Natural killer cell (primary cell): ENCODE measurements at regions not wholly inside any gene's neighbourhood (a gene's known extent, or its start where the extent isn't known, plus 50 kb on each side); places are given as distances from the start of the nearest gene placed in this dataset.
"Not testable (repeated sequence)": the region's sequence is repeated elsewhere in the genome, so short reads cannot be mapped to it uniquely, and the experiment has no call there.

Experiments
- ATAC-seq, 3 donors: fragments of 150-1000 bp in 2 of 3; fragments of 200-7000 bp in 1 of 3; cut with Tn5 transposase; 1 replicate in 1 of 3; 2 replicates in 2 of 3; pipeline ENCODE4 v1.10.0; 2021; ENCODE audit warnings: mild to moderate bottlenecking in 2 of 3, moderate library complexity in 2 of 3
- DNase-seq, 2 donors: peaks; one replicate each; pipeline versions ENCODE4 v3.0.0 to v3.0.0-alpha.2; 2013 to 2021; ENCODE audit warnings: mixed read lengths in 1 of 2
- H3K27ac ChIP-seq: one replicate; pipeline ENCODE4 v1.5.1; 2013; ENCODE audit warnings: mild to moderate bottlenecking, low read length
- H3K27me3 ChIP-seq: one replicate; pipeline ENCODE4 v1.6.1; 2013; ENCODE audit warnings: low read length; ENCODE audit not compliant: control insufficient read depth, insufficient read depth
- H3K36me3 ChIP-seq: one replicate; pipeline ENCODE4 v1.6.1; 2013; ENCODE audit warnings: low read length; ENCODE audit not compliant: control insufficient read depth, insufficient read depth
- H3K4me1 ChIP-seq: one replicate; pipeline ENCODE4 v1.6.1; 2013; ENCODE audit warnings: low read length; ENCODE audit not compliant: control insufficient read depth, insufficient read depth
- H3K4me3 ChIP-seq: one replicate; pipeline ENCODE4 v1.5.1; 2013; ENCODE audit warnings: low read length
- H3K9me3 ChIP-seq: one replicate; pipeline ENCODE4 v1.6.1; 2013; ENCODE audit warnings: low read length; ENCODE audit not compliant: control insufficient read depth, insufficient read depth
- H3K27ac Mint-ChIP-seq, 2 donors: one replicate each; pipeline ENCODE4 v1.8.0; 2022; ENCODE audit warnings: mild to moderate bottlenecking in 2 of 2, mixed read lengths in 2 of 2, moderate library complexity in 1 of 2
- H3K27me3 Mint-ChIP-seq, 2 donors: one replicate each; pipeline ENCODE4 v1.8.0; 2022; ENCODE audit warnings: low read depth in 2 of 2, mixed read lengths in 2 of 2
- H3K36me3 Mint-ChIP-seq: one replicate; pipeline ENCODE4 v1.8.0; 2022; ENCODE audit warnings: mixed read lengths
- H3K4me1 Mint-ChIP-seq, 2 donors: one replicate each; pipeline ENCODE4 v1.8.0; 2022; ENCODE audit warnings: mixed read lengths in 2 of 2
- H3K4me3 Mint-ChIP-seq: one replicate; pipeline ENCODE4 v1.8.0; 2022; ENCODE audit warnings: mild to moderate bottlenecking, moderate library complexity, mixed read lengths
- H3K9me3 Mint-ChIP-seq, 2 donors: one replicate each; pipeline ENCODE4 v1.8.0; 2022; ENCODE audit warnings: mixed read lengths in 2 of 2
- WGBS: methylation state at CpG from one replicate; pipeline ENCODE4 v1.1.7; 2013; ENCODE audit warnings: missing lambda C conversion rate; ENCODE audit not compliant: insufficient coverage; 5-methylcytosine and 5-hydroxymethylcytosine counted together
- intact Hi-C: fragments of 100-400 bp; cut with micrococcal nuclease; formaldehyde crosslinking; loops from one replicate; pipeline ENCODE4 v1.14.2; 2022

- H3K4me3 Mint-ChIP-seq, H3K4me1 Mint-ChIP-seq, H3K4me1 ChIP-seq, H3K27ac Mint-ChIP-seq, H3K27ac ChIP-seq, H3K27me3 Mint-ChIP-seq, H3K36me3 Mint-ChIP-seq, H3K9me3 ChIP-seq, H3K27me3 ChIP-seq, intact Hi-C loops, ATAC-seq, DNase-seq, H3K4me3 ChIP-seq, H3K36me3 ChIP-seq: not testable (repeated sequence)
- WGBS = 100% methylated on average over 1 of the region's 2 CpGs
- peaks cover 6 to 11% of the 10 kb centered on the region in 2 donors for H3K9me3 Mint-ChIP-seq
Observed at GRCh38 chr20:30524761-30525160, 732.7 kb upstream of the DEFB115 start.

DNA sequence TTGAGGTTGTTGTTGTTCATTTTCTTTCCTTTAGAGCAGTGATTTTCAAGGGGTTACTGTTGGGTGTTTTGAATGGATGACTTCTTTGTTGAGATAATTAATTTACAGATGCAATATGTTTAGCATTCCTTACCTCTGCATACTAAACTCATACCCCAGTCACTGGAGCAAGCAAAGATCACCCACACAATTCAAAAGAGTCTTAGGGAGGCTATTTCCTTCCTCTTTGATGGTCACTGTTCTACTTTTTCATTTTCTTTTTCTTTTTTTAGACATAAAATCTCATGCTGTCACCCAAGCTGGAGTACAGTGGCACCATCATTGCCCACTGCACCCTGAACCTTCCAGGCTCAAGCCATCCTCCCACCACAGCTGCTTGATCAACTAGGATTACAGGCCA, 723.8 kb upstream of the DEFB115 start:
- ATAC-seq, DNase-seq, H3K27me3 ChIP-seq, H3K4me1 Mint-ChIP-seq, H3K4me3 ChIP-seq, H3K9me3 Mint-ChIP-seq, H3K4me3 Mint-ChIP-seq, H3K27ac Mint-ChIP-seq, H3K36me3 Mint-ChIP-seq, H3K9me3 ChIP-seq, H3K36me3 ChIP-seq, intact Hi-C loops, H3K4me1 ChIP-seq, H3K27ac ChIP-seq, H3K27me3 Mint-ChIP-seq: not testable (repeated sequence)

- H3K9me3 ChIP-seq, H3K36me3 Mint-ChIP-seq, ATAC-seq, H3K9me3 Mint-ChIP-seq, H3K27me3 ChIP-seq, H3K27ac Mint-ChIP-seq, intact Hi-C loops, H3K4me3 ChIP-seq, H3K4me1 Mint-ChIP-seq, H3K27me3 Mint-ChIP-seq, H3K36me3 ChIP-seq, DNase-seq, H3K27ac ChIP-seq, H3K4me3 Mint-ChIP-seq, H3K4me1 ChIP-seq: not testable (repeated sequence)
- WGBS = 45% methylated on average over 20 of the region's 20 CpGs
Observed at GRCh38 chr20:30537459-30537858, 720.0 kb upstream of the DEFB115 start.

DNA sequence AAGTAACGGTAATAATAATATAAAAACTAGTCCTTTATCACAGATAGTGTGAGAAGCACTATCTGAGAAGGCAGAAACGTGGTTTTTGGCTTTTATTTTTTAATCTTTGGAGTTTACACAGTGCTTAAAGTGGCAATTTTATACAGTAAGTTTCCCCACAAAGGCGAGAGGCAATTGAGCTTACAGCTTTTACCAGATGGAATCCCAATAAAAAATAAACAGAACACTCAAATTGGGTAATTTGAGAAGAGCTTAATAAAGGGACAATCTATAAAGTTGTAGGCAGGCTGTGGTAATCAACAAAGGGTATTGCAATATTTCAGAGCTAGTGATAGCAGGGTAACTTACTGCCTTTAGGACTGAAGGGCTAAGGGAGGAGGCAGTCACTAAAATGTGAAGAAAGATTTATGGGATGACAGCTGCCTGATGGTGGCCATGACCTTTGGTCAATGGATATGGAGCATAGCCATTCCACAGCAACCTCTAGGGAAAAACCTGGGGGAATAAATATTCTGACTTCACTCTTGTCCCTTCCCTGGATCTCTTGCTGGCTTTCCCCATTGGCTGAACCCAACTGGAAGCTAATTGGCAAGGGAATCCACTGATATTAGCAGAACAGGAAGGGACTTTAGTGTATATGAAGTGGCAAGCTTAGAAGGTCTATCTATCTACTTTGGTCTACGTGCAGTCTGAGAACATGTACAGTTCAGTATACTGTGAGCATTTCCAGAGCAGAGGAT, 717.0 kb upstream of the DEFB115 start:
- H3K4me1 Mint-ChIP-seq, H3K36me3 ChIP-seq, DNase-seq, H3K4me3 Mint-ChIP-seq, H3K27me3 Mint-ChIP-seq, H3K4me1 ChIP-seq, intact Hi-C loops, H3K27ac ChIP-seq, H3K9me3 ChIP-seq, H3K27me3 ChIP-seq, ATAC-seq, H3K4me3 ChIP-seq, H3K36me3 Mint-ChIP-seq, H3K27ac Mint-ChIP-seq: not testable (repeated sequence)
- H3K9me3 Mint-ChIP-seq = peaks cover 9 to 10% of the 10 kb centered on the region in 2 donors
- no CpG with 5 or more reads among the region's 4 CpGs for WGBS

DNA sequence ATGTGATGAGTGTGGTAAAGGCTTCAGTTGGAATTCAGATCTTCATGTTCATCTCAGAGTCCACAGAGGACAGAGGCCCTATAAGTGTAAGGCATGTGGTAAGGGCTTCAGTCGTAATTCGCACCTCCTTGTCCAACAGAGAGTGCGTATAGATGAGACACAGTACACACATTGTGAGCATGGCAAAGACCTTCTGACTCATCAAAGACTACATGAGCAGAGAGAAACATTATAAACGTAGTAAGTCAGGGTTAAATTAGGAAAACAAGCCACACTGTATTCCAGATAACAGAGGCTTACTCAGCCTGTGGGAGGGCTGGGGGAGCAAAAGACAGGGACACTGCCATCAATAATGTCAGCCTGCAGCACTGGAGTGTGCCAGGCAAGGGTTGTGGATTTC, 706.2 kb upstream of the DEFB115 start:
- H3K36me3 Mint-ChIP-seq, H3K27me3 Mint-ChIP-seq, DNase-seq, H3K27me3 ChIP-seq, intact Hi-C loops, H3K4me3 ChIP-seq, H3K4me1 Mint-ChIP-seq, H3K9me3 ChIP-seq, H3K4me3 Mint-ChIP-seq, H3K27ac ChIP-seq, H3K36me3 ChIP-seq, H3K27ac Mint-ChIP-seq, ATAC-seq, H3K4me1 ChIP-seq, H3K9me3 Mint-ChIP-seq: not testable (repeated sequence)
- 61% methylated on average over 3 of the region's 4 CpGs for WGBS

DNA sequence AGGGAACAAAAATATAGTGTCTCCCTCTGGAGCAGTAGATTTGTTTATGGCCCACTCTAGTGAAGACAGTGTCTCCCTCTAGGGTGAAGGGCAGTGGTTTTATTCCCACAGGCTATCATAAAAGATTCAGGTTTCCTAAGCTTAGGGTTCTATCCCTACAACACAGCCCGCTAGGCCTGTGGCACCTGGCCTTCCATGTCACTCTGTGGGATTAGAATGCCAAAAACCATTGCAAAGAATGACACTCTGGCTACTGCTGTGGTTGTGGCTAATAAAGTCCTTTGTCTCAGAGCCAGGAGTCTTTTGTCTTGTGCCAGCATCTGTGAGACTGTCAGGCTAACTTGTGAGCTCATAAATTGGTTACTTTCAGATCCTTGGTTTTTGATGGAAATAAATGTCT, 700.7 kb upstream of the DEFB115 start:
- H3K9me3 Mint-ChIP-seq, intact Hi-C loops, H3K4me3 Mint-ChIP-seq, H3K36me3 ChIP-seq, H3K9me3 ChIP-seq, H3K27me3 ChIP-seq, H3K36me3 Mint-ChIP-seq, H3K27me3 Mint-ChIP-seq, H3K4me1 ChIP-seq, H3K27ac Mint-ChIP-seq, H3K27ac ChIP-seq, DNase-seq, H3K4me3 ChIP-seq, ATAC-seq, H3K4me1 Mint-ChIP-seq: not testable (repeated sequence)
- no CpG with 5 or more reads among the region's 1 CpG for WGBS

DNA sequence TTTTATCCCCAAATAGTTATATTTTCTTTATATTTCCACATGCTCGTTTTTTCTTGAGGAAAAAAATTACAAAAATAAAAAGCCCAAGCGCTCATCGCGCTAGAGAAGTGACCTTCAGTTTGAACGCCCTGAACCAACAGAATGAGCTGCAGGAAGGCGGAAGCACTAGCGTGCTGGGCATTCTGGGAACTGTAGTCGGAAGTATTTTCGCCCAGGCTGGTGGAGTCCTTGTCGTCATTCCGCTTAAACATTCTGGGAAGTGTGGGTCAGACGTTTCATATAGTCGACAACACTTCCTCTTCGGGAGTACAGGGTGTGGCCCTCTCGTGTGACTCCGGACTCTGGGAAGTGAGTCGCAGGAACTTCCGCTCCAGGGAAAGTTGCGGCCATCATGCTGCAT, 692.4 kb upstream of the DEFB115 start:
- ATAC-seq, H3K4me3 Mint-ChIP-seq, DNase-seq, H3K9me3 Mint-ChIP-seq, H3K4me3 ChIP-seq, H3K36me3 ChIP-seq, H3K9me3 ChIP-seq, H3K27ac ChIP-seq, H3K27me3 ChIP-seq, H3K27me3 Mint-ChIP-seq, H3K4me1 ChIP-seq, H3K27ac Mint-ChIP-seq, H3K4me1 Mint-ChIP-seq, H3K36me3 Mint-ChIP-seq, intact Hi-C loops: not testable (repeated sequence)
- 66% methylated on average over 19 of the region's 19 CpGs for WGBS

DNA sequence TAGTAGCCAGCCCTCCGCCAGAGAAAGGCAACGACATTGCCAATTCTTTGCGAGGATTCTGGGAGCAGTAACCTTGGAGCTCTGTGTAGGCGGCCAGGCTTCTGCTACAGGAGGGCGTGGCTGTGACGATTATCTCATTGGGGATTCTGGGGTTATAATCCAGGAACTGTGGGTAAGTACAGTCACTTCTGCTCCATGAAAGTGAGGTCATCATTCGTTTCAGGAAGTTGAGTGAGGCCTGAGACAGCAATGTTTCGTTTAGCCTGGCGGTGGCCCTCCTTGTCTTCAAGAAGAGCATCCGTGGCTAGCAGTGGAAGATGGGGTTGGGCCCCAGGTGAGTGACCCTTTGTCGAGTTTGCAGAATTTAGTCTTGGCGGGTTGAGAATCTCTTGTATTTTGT, 687.6 kb upstream of the DEFB115 start:
- H3K4me3 ChIP-seq, intact Hi-C loops, H3K27ac Mint-ChIP-seq, H3K4me3 Mint-ChIP-seq, H3K4me1 ChIP-seq, H3K9me3 Mint-ChIP-seq, ATAC-seq, H3K4me1 Mint-ChIP-seq, H3K36me3 Mint-ChIP-seq, DNase-seq, H3K27ac ChIP-seq, H3K9me3 ChIP-seq, H3K27me3 ChIP-seq, H3K27me3 Mint-ChIP-seq, H3K36me3 ChIP-seq: not testable (repeated sequence)
- WGBS = 93% methylated on average over 7 of the region's 12 CpGs
